Stimulated activated naive CD8-positive, alpha-beta T cell treated with anti-CD3 and anti-CD28 coated beads, Interleukin-15, Interleukin-2, amounts not matched to agents 100 U/mL and 50 U/mL, for 24 hours (primary cell): ENCODE measurements at regions not wholly inside any gene's neighbourhood (a gene's known extent, or its start where the extent isn't known, plus 50 kb on each side); places are given as distances from the start of the nearest gene placed in this dataset.
"Not testable (repeated sequence)": the region's sequence is repeated elsewhere in the genome, so short reads cannot be mapped to it uniquely, and the experiment has no call there.

ENCODE experiments used
- ATAC-seq: fragments of 150-1000 bp; cut with Tn5 transposase; one replicate; pipeline ENCODE4 v1.10.0; 2021
- DNase-seq: peaks from one replicate; pipeline ENCODE4 v3.0.0; 2021

GRCh38 chr16:35196313-35196712 lies 1736.9 kb downstream of the TP53TG3F start:
- DNase-seq (no peak), ATAC-seq (no peak)

- DNase-seq (no peak), ATAC-seq (no peak)
These were observed 1738.2 kb downstream of the TP53TG3F start for GRCh38 chr16:35197656-35198055.

DNA sequence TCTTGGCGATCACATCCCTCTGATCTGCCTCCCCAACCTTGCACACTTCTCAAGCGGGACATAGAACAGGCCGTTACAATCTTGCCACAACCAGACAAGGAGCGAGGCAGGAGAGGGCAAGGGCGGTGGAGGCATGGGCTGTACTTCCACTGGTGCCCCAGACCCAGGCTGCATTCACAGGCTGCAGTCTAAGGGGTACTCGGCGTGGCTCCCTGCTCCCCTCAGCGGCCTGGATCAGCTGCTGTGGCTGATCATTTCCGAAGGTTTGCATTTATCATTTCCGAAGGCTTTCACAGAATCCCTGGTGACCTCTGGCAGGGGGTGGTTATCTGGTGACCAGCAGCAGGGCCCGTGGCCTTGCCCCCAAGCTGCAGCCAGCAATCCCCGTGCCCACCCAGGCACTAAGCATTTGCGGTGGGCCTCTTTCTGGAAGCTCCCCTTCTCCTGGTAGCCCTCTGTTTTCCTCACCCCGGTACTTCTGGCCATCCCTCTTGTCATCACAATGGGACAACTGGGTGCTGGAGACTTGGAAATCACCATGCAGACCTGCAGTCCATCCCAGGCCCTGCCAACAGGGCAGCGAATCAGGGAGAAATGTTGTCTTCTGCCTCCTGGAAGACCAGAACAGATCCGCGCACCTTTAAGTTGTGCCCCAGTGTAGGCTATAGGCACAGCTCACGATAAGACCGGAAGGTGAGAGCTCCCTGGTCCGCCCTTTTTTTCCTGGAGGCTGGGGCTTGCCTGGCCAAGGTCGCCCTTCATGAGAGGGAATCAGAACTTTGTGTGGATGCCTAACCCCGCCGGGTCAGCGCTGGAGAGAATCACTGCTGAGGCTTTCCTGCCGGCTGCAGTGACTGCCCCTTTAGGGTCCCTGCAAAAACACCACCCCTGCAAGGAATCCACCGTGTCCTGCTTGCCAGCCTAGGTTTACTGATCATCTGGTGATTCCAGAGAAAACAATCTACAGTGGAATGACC lies 1739.1 kb downstream of the TP53TG3F start:
- ATAC-seq, result no peak
- DNase-seq, result no peak

GRCh38 chr16:35200662-35201061 lies 1741.2 kb downstream of the TP53TG3F start:
- ATAC-seq (no peak), DNase-seq (no peak)

- DNase-seq (no peak), ATAC-seq (no peak)
These were observed 1741.7 kb downstream of the TP53TG3F start for GRCh38 chr16:35201151-35201550.

GRCh38 chr16:35203636-35204035 lies 1744.2 kb downstream of the TP53TG3F start:
- DNase-seq, result no peak
- ATAC-seq, result no peak

DNA sequence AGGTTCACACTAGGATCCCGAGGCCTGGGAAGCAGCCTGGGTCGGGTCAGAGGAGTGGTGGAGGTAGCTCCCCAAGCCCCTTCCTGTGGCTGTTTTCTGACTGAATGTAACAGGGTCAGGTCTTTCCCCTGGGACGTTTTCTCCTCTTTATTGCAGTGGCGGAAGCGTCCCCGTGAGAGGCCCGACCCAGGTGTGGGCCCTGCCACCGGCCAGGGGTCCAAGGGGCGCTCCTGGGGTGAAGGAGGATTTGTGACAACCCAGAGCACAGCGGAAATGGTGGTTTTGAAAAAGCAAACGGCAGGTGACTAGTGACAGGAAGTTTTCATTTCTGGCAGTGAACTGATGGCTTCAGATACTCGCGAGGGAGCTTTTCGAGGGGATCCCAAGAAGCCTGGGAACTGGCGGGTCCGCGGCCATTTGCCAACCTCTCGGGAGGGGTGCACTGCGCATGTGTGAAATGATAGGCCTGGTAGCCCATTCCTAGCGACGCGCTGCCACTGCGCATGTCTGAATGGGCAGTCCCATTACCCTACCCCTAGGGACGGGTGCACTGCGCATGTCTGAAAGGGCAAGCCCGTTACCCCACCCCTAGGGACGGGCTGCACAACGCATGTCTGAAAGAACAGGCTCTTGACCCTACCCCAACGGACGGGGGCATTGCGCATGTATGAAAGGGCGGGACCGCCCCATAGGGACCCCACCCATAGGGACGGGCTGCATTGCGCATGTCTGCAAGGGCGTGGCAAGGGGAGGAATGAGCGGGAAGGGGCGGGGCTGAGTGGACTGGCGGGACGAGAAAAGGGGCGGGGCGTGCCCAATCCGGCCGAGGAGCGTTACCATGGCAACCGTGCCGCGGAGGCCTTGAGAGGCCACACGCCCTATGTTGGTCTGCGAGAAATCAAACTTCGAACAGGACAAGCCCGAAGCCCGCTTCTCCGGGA lies 1747.9 kb downstream of the TP53TG3F start:
- DNase-seq (no peak), ATAC-seq (no peak)

DNA sequence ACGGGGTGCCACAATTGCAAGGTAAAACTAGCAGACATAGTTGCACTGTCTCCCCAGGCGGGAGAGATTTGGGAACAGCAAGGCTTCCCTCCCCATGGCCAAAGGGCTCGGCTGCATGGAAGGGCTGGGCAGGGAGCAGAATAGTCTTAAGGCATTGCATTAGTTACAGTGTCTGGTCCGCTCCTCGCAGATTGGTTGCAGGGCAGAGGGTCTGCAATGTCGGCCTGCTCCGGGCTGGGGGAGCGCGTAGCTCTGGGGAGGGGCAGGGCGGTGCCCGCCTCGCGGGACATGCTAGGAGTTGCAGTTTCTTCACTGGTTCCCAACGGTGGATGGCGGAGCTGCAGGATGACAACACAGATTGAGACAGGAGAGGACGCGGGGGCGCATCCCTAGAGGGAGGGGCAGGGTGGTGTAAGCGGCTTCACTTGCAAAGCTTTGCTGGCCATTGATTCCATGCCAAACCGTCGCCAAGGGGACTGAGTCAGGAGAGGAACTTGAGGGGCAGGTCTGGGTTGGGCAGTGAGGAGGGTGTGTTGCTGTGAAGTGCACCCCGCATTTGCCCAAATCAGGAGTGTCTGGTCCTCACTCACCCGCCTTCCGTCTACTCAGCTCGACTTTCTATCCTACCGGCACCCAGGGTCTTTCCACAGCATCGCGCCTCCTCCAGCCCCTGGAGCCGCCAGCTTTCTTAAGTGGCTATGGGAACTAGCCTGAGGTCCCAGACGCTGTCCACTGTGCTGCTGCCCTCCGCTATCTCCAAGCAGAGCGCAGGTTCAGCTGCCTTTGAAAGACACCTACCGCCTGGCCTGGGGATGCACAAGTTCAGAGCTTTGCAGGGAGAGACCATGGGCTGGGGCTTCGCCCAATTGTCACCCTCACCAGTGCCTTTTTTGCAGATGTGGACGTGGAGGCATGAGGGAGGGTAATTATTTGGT lies 1748.9 kb downstream of the TP53TG3F start:
- ATAC-seq, result no peak
- no peak for DNase-seq

DNA sequence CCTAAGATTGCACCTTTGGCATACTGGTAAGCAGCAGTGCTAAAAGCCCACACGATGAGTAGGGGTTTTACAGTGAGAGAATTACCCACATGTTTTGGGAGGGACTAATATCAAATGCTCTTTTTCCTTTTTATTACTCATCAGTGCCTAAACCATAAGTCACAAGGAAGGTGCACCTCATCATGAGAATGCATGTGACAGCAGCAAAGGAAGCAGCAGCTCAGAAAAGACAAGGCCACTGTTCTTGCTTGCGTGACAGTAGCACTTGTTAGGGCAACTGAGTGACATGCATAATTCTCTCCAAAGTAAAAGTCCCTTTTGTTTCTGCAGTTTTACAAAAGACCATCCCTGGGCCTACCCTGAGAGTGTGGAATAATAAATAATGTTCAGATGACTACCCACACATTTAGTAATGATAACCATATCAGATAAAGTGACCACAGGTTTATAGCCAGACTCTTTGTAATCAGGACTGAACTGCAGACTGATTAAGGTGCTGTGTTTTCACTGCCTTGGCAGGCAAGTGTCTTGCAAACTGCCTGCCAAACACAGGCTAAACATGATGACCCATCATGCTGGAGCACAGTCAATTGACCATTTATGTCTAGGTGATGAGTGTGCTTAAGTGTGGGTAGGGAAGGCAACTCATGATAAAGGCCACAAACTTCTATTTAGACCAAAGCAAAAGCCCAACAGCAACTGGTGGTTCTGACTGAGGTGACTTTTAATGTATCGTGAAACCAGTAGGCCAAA lies 1751.4 kb downstream of the TP53TG3F start:
- DNase-seq, result no peak

GRCh38 chr16:35214840-35215239 lies 1755.4 kb downstream of the TP53TG3F start:
- DNase-seq (no peak), ATAC-seq (no peak)

More for the DNA sequence above, 1751.4 kb downstream of the TP53TG3F start:
- ATAC-seq, result no peak

- DNase-seq, result no peak
- ATAC-seq, result no peak
These were observed 1755.9 kb downstream of the TP53TG3F start for GRCh38 chr16:35215287-35215686.

DNA sequence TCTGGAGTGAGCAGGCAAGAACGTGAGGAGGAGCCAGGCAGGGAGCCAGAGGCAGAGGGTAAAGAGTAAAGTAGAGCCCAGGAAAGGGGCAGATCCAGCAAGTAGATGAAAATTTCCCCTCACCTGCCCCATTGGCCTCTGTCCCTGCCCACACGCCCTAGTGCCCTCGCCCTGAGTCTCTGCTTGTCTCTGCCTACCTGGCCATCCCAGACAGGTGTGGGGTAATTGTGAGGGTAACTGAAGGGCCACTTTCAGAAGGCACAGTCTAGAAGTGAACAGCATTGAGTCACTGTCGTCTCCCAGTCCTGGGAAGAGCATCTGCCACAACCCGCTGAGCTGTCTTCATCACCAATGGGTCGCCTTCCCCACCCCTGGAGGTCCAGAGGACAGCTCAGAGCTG lies 1756.8 kb downstream of the TP53TG3F start:
- not testable (repeated sequence) for ATAC-seq, DNase-seq

GRCh38 chr16:35221482-35222185 lies 1762.2 kb downstream of the TP53TG3F start:
- ATAC-seq, result no peak
- no peak for DNase-seq

DNA sequence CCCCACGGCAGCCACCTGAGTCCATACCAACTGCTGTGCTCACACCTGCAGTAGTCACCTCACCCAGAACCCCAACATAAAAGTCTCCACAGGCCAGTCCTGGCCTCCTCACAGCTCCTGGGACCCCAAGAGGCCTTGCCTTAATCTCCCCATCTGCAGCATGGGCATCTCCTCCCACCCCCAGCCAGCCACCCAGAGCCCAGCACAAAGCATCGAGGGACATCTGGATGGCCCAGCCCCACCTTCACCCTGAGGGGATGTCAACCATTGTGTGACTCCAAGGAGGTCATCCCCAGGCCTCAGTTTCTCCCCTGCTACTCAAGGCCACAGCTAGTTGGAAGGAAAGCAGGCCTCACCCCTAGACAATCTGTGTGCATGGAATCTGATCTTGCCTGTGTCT lies 1775.3 kb downstream of the TP53TG3F start:
- ATAC-seq (no peak), DNase-seq (no peak)

DNA sequence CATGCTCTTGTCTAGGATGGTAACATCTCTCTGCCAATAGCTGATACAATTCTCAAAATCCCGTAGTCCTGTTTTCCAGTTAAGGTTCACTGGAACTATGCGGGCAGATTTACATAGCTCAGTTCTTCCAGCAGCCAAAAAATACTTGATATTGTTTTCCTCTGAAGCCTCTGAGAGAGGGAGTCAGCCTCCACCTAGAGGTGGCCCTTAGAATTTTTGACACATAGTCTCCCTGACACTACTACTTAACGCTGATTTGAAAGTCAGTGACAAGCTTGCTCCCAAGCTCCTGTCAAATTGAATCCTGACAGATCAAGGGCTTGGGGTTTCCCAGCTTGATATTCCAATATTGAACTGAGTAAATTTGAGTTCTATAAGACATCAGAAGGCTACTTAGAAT lies 1780.1 kb downstream of the TP53TG3F start:
- ATAC-seq (no peak), DNase-seq (no peak)

DNA sequence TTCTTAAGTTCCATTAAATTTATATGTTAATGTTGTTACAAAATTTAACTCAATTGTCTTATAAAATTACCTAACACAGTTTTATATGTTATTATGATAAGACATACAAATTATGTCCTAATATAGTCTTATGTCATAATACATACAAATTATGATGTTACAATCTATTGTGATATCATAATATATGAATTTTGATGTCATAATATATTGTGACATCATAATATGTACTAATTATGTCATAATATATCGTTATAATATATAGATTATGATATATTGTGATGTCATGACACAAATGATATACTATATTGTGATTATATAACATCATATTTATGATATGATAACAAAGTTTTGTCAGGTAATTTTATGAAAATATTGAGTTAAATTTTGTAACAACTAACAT lies 1789.6 kb downstream of the TP53TG3F start:
- DNase-seq, result no peak
- no peak for ATAC-seq

DNA sequence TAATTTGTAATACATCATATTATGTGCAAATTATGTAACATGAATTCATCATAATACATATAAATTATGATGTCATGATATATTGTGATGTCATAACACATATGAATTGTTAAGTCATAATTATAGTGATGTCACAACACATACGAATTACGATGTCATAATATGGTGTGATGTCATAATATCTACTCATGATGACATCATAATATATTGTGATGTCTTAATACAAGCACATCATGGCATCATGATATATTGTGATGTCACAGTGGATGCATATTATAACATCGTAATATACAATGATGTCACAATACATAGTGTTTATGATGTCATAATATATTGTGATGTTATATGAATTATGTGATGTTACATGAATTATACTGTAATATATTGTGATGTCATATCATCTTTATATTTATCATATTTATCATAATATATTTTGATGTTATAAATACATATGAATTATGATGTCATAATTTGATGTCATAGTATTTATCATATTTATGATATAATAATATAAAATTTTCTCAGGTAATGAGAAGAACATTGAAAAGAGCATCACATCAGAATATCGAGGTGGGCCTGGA lies 1793.0 kb downstream of the TP53TG3F start:
- DNase-seq (no peak), ATAC-seq (no peak)

GRCh38 chr16:35255186-35255803 lies 1795.9 kb downstream of the TP53TG3F start:
- ATAC-seq (no peak), DNase-seq (no peak)

DNA sequence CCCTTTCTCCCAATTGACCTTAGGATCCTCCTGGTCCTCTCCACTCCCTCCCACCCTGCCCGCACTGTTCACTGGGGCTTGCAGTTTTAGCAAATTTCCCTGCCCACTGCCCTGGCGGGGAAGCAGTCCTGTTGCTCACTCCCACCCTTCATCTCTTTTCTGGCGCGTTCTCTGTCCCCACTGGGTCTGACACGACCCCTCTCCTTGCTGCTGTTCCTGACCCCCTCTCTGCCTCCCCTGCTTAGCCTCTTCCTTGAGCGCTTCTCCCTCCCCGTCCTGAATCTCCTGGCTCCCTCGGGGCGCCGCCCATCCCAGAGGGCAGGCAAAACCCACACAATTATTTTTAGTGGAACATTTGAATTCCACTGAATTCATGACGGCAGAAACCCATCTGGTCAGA lies 1796.4 kb downstream of the TP53TG3F start:
- no peak for DNase-seq
- no peak for ATAC-seq
